ENCODE measurements at regions not wholly inside any gene's neighbourhood (a gene's known extent, or its start where the extent isn't known, plus 50 kb on each side); places are given as distances from the start of the nearest gene placed in this dataset.
"Not testable (repeated sequence)": the region's sequence is repeated elsewhere in the genome, so short reads cannot be mapped to it uniquely, and the experiment has no call there.

DNA sequence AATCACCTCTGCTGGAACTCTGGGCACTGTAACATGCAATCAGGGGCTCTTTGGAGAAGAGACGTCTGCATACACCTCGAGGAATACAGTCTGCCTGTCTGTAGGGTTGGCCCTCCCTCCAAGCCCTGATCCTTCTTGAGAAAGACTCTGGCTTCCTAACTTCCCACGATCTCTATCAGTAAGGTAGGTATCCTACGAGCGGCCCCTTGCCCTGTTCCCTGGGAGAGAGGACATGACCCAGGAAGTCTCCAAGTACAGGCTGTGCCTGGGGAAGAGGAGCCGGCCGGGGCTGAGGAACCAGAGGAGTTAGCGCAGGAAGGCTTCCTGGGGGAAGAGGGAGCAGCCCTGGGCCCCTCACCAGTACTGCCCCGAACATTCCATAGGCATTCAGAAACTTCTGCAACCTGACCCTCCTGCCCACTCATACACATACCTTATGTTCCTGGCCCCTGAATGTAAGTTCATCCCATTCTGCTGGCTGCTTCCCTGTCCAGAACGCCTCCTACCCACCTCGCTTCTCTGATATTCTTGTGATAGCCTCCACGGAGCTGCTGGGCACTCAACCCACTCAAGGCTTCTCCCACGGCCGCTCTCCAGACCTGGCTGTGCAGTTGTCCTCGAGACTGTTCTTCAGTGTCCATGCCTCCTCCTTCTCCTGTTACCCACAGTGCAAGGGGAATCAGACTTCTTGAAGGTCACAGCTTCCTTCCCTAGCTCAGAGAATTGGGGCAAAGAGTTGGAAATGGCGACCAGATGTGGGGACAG lies 116.1 kb downstream of the CYP26B1 start:
- DNase-seq: no peak

DNA sequence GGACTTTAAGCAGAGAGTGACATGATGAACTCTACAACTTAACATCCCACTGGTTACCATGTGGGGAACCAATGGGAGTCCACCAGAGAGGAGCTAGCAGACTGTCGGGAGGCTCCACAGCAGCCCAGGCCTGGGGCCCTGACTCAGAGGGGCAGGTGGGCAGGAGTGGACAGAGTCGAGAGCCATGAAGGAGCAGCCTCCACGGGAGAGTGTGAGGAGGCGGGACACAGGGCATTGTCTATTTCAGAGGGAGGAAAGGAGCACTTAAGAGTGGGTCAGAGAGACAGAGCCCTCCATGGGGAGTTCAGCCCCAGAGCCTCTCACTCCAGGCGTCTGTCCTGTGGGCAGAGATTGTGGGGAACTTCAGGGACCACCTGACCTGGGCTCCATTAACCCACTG lies 118.7 kb downstream of the CYP26B1 start:
- DNase-seq: no peak

DNA sequence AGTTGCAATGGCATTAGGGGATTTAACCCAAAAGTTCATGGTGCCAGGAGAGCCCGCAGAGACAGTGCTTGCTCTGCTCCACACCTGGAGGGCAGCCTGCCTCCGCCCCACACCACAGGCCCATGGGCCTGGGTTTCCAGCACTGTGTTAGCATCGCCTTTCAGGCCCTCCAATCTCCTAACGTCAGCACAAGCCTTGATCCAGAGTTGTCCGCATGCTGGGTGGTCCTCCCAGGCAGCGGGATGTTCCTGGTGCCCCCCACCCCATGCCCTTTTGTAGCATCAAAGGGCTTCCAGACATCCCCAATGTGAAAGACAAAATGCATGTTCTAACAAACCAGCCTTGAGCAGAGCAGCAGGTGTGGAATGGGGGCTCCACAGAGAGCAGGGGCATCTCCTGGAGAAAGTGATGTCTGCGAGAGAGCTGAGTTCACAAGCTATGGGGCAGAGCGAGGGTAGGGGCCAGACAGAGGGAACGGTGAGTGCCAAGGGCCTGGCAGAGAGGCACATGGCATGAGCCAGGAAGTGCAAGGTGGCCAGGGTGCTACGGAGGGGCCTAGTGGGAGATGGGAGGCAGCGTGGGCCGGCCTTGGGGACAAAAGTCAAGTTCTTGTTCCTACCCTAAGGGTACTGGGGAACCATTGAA lies 119.2 kb downstream of the CYP26B1 start:
- DNase-seq: no peak

DNA sequence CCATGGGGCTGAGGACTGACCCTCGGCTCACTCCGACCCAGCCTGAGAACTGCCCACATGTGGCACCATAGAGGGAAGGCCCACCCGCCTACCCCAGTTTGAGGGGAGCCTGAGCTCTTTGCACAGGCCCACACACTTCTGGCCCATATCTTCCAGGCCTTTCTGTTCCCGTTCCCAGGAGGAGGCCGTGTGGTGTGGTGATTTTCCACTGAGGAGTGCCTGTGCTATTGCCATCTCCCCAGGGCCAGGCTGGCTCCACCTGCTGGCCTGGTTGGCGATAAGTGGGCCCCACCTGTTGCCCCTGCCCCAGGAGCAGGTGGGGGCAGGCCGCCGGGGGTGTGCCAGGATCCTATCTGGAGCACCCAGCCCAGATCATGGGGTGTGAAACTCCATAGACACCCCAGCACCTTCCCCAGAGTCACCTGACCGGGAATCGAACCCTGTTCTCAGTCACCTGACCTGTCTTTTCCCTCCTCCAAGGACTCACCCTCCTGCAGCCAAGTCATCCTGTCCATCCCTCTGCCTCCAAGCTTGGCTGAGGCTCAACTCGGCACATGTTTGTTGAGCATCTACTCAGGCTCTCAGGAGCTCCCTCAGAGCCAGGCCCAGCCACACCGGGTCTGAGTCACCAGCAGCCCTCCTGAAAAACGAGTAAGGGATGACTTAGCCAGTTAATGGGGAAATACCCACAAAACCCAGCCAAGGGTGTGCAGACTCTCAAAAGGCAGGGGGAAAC lies 120.1 kb downstream of the CYP26B1 start:
- no peak for DNase-seq

DNA sequence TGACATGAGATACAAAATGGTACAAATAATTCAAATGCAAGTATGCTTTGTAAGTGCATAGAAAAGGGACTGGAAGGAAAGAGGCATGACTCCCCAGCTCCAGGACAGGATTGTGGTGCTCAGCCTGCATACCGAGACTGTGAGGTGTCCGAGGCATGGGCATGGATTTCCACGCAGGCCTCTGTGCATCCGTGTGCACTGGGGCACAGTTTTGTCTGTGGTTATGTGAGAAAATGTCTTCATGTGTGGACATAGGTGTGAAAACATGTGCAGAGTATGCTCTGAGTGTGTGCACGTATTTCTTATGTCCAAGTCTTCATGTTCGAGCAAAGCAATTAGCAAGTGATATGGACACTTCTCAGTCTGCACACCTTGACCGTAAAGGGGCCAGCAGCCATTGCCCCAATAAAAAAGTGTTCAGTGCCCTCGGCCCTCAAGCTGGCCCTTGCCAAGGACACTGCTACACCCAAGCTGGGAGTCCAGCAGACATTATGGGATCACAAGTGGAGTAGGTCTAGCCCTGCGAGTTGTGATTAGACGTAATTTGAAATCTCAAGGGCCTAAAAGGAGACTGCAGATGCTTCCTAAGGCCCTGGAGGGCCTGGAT lies 120.7 kb downstream of the CYP26B1 start:
- no peak for DNase-seq

DNA sequence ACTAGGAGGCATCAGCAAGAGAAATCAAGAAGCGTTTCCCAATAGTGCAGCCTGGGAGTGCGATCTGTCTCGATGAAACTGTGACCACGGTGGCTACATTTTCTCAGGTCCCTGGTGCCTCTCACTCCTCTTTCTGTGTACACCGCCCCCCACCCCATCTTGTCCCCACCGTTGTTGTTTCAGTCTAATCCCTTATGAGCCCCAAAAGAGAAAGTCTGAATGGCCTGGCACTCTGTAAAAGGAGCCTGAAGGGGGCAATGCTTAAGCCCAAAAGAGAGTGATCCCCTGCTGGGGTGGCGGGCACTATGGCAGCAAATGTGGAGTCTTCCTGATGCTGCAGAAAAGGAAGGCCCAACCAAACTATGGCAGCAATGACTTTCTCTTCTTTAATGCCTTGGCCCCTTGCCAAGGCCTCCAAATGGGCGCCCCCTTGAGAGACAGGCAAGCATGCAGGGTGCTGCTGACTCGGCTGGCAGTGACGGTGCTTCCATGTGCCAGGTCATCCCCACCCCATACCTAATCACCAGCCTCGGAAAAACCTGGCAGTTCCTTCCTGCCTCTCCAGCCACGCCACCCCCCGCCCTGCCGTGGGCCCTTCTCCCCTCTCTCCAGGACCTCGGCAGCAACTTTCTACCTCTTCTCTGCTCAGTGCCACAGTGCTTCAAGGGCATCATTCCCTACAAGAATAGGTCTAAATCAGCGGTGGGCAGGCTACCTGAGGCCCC lies 123.0 kb downstream of the CYP26B1 start:
- no peak for DNase-seq

DNA sequence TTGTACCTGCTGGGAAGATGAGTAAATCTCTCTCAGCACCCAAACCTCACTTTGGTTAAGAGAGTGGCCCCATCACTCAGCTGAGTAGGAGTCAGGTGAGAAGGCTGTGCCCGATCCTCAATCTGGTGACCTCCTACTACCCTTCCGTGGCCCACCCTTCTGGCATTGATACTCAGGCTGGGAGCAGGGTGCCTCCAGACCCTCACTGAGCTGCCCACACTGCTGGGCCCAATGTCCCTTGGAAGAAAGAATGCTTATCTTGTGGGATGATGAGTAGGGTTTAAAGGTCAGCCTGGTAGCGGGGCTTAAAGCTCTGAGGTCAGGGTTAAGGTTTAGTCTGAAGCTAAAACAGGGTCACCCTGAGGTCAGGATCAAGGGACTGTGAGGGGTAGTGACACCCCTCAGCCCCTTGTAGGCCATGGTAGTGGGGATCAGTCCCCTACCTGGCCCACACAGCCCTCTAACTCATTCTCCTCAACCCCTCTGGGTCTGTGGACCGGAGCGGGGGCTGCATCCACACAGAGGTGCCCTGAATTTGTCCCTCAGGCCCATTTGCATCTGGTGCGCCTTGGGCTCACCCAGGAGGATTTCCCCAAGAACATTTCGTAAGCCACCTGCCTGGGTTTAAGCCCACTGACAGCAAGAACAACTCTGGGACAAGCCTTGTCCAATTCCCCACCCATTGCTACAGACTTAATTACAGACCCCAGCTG lies 123.8 kb downstream of the CYP26B1 start:
- no peak for DNase-seq

DNA sequence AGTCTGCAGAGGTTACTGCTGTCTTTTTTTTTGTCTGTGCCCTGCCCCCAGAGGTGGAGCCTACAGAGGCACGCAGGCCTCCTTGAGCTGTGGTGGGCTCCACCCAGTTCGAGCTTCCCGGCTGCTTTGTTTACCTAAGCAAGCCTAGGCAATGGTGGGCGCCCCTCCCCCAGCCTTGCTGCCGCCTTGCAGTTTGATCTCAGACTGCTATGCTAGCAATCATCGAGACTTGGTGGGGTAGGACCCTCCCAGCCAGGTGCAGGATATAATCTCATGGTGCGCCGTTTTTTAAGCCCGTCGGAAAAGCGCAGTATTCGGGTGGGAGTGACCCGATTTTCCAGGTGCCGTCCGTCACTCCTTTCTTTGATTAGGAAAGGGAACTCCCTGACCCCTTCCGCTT lies 126.3 kb downstream of the CYP26B1 start:
- not testable (repeated sequence) for DNase-seq

DNA sequence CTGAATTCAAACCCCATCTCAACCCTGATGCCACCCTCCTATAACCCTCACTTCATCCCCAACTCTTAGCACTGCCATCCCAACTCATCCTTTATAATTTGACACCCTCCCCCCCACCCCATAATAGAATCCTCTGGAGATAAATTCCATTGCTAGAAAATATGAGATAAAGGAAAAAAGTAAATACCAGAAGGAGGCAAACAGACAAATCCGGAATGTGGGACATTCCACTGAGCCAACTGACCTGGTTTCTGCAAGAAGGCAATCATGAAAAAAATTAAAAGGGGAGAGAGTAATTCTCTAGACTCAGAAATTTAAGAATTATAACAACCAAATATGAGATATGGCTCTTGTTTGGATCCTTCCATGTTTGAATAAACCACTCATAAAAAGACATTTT lies 132.4 kb downstream of the CYP26B1 start:
- DNase-seq: no peak

DNA sequence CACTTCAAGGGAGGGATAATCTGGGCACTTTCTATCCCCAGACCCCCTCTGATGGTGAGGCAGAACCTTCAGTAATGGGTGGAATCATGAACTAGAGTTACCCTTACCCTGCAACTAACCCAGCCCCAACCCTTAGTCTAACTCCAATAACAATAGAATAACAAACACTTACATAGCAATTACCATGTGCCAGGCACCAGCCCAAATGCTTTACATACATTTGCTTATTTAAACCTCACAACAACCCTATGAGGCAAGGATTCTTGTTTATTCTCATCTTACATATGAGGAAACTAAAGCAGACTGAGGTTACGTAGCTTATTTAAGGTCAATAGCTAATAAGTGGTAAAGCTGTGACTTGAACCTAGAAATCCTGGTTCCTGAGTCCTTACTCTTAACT lies 132.8 kb downstream of the CYP26B1 start:
- DNase-seq: no peak

DNA sequence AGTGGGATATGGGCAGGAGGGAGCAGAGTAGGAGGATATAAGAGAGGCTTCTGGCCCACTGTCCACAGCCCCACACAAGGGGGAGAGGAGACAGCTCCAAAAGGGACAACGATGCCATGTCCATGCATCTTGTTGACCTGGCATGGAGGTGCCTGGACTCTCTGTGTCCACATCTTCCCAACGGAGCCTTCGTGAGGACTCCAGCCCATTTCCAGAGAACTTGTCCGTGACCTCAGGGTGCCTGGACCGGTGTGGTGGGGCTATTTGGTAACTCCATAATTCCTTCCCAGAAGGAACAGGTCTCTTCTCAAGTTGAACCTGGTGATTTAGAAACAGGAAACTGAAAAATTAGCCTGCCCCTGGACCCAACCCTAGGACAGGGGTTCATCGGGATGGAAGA lies 133.9 kb downstream of the CYP26B1 start:
- no peak for DNase-seq

DNA sequence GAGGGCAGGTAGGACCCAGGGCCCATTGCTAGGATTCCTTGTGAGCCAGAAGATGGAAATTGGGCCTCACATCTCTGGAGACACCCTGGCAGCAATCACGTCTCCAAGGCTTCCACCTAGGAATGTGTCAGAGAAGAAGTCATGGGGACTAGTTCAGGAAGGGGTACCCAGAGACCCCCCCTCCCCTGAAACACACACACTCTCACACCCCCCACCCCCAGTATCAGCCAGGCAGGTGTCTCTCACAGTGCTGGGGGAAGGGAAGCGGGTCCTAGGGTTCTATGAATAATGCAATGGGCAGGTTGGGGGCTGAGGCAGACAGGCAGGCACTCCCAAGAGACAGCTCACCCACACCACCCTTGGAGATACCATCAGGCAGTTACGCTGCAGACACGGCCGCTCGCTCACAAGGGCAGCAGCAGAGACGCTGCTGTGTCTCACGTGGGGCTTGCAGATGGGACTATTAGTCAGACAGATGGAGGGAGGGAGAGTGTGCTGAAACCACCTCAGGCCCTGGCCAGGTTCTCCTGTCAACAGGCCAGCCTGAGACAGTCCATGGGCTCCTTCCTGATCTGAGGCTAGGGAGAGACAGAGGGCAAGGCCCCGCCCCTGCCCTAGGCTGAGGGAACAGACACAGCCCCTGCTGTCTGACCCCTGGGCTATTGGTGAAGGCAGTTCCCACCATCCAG lies 134.6 kb downstream of the CYP26B1 start:
- DNase-seq: no peak

DNA sequence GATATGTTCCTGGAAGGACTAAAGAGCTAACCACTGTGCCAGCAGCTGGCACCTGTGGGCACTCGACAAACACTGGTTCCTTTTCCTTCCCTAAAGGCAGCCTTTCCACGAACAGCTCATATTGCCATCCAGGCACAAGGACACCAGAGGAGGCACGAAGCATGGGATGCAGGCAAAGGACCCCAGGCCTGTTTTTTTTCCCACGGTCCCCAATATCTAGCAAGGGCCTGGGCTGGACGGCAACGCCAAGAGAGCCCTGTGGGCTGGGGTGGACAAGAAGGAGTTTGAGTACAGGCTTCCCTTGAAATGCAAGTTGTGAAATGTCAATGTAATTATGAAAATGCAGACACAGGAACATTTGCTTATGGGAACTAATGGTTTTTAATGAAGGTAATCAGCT lies 135.9 kb downstream of the CYP26B1 start:
- no peak for DNase-seq

DNA sequence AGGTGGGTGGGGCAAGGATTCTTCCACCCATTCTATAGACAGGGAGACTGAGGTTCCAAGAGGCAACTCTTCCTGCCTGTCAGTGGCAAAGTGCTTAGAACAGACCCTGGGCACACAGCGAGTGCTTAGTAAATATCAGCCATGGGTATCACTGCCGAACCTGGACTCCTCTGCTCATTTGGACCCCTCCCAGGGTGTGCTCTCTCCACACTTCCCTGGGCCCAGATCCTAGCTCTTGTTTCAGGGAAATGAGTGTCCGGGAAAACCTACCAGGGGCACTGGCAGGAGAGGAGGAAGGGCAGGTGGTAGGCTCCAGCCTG lies 136.3 kb downstream of the CYP26B1 start:
- DNase-seq: no peak

DNA sequence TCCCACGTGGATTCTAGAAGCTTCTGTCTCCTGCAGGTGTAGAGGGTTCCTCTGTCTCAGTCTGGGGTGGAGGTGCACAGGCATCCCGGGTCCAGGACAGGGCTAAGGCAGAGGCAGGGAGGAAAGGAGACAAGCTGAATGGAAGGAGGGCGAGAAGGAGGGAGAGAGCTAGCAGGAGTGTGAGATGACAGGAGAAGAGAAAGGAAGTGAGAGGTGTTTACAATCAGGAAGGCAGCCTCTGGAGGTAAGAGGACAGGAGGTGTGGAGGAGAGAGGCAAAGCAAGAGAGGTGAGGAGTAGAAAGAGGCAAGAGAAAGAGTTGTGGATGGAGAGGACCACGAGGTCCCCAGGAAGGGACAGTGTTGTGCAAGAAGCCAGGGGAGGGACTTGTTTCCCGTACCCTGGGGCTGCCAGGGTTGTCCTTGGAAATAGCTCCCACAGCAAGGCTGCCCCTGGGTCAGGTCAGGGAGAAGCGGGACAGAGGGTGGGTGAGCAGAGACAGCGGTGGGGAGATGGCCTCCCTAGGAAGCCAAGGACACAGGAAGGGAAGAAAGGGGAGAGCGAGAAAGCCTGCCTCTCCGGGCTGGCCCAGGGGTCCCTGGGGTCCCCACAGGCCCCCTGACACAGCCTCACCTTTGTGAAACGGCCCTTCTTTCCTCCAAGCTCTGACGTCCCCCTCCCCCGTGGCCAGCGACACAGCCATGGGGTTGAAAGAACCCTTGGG lies 136.9 kb downstream of the CYP26B1 start:
- no peak for DNase-seq

DNA sequence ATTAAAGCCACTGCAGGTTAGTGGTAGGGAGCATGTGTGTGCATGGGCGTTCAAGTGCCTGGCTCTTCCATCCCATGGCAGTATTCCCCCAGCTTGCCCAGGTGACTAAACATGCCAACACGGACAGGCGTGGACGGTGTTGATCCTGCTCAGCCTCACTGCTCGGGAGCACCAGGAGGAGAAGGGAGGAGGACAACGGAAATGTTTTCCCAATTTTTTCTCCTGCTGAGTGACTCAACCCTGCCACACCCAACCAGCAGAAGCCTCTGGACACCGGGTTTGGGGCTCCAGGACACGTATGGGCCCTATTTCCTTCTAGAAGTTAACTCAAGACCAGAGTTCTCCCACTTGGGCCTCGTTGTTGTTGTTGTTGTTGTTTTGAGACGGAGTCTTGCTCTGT lies 139.1 kb downstream of the CYP26B1 start:
- no peak for DNase-seq

DNA sequence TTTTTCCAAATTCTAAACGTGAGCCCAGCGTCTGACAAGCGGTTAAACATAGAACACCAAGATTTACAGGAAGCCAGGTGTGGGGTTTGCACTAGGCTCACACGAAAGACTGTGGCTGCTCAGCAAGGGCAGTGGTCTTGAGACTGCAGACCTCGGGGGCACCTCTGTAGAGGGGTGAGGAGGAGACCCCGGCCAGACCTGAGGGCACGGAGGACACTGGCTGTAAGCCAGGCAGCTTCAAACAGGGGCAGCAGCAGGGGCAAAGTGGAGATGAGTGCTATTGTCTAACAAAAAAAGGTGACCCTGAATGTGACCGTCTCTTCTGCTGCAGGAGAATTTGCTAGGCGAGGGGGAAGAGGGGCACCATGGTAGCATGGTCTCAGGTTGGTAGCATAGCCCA lies 140.3 kb downstream of the CYP26B1 start:
- no peak for DNase-seq

DNA sequence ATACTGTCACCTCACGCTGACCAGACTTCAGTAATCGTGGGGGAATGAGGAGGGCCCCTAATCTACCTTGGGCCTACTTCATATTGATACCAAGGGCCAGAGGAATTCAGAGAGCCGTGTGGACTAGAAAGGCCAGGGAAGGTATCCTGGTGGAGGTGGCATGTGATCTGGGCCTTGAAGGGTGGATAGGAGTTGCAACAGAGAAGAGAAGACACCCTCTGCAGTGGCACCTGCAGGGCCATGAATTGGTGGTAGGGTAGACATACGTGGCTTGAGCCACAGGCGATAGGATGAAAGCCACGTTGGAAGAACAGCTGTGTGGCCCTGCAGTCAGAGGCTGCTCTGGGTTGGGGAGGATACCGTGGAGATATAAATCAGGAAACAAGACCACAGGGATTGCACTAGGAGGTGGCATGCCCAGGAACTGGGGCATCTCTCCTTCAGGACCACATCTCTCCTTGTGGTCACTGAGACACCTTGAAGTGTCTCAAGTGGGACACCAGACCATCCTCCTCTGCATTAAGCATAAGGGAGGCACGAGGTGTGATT lies 141.4 kb downstream of the CYP26B1 start:
- DNase-seq: no peak

DNA sequence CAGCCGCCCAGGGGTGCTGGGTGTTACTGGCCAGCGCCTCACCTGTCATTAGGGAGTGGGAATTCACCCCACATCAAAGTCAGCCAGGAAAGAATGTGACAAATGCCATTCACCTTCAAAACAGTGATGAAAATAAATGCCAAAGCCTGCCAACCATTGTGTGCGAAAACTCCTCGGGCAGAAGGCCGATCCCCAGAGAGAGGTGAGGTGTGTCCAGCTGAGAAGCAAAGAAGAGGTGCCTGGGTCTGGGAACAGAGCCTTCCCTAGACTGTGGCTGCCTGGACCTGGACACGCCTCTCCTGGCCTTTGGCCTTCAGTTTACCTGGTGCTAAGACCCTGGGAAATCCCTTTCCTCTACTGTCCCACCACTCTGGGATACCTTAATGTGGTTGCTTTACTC lies 142.7 kb downstream of the CYP26B1 start:
- DNase-seq: no peak

DNA sequence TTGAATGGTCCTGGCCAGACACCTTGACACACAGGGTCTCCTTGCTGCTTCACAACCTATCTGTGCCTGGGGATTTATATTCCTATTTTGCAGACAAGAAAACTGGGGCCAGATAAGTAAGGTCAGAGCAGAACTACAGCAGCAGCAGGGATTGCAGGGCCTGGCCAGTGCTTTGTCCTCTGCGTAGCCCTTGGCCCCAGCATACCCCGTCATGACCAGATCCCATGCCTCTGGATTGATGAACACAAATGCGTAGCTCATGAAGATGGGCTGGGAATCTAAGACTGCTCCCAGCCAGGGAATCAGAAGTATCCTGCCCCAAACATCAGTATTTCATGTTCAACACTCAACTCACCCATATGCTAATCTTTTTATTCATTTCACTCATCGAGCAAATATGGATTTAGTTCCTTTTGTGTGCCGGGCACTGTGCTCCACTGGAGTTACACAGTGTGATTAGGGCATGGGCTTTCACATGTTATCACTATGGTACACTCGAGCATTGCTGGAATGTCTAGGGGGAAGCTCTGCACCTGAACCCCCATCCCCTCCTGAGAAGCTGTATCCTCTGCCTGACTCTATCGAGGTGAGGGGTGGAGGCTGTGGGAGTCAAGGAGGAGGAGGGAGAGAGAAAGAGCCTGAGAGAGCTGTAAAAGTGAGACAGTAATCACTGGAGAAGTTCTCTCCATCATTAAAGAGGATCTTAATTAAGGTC lies 143.3 kb downstream of the CYP26B1 start:
- DNase-seq: no peak
